ENCODE measurements at regions not wholly inside any gene's neighbourhood (a gene's known extent, or its start where the extent isn't known, plus 50 kb on each side); places are given as distances from the start of the nearest gene placed in this dataset.

DNA sequence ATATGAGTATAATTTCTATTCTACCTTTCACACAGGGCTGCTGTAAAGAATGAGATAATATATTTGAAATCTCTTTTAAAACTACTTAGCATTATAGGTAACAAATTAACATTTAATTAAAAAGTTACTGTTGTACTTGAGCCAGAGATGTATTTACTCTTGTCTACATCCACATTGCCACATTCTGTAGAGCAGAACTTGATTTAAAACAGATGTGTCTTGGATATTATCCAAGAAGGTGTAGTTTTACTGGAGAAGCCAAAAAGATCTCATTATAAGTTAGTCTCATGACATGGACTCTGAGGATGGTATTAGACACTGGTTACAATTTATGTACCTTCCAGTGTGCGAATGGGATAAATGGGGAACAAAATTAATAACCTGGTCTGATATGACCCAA is 293.1 kb upstream of the CCNH start:
- Mint-ChIP-seq H3K27me3 (no peaks in the 10 kb centered on the region), H3K36me3 (no peaks in the 10 kb centered on the region), H3K27ac (no peak overlapping the region), H3K4me3 (no peak overlapping the region), H3K9me3 (peaks cover 0 to 23% (median 5%) of the 10 kb centered on the region in 7 donors), H3K4me1 (no peaks in the 10 kb centered on the region)
- no peak for DNase-seq
- ATAC-seq (ENCODE audit: low read depth in 2 of 2), result no peak

- H3K27me3 Mint-ChIP-seq, result no peaks in the 10 kb centered on the region
- ATAC-seq (ENCODE audit: low read depth in 2 of 2), result no peak
Measured at GRCh38 chr5:87686975-87687374, 274.2 kb upstream of the CCNH start.

GRCh38 chr5:87686018-87686417 is 273.3 kb upstream of the CCNH start:
- peaks cover 0 to 24% (median 9%) of the 10 kb centered on the region in 7 donors for H3K9me3 Mint-ChIP-seq
- DNase-seq (no peak), ATAC-seq (ENCODE audit: low read depth in 2 of 2) (no peak)
- H3K4me1 Mint-ChIP-seq, result peaks cover 0 to 5% (median 3%) of the 10 kb centered on the region in 3 donors
- no peaks in the 10 kb centered on the region for H3K27me3 Mint-ChIP-seq
- no peak overlapping the region for H3K4me3 Mint-ChIP-seq
- H3K36me3 Mint-ChIP-seq, result no peaks in the 10 kb centered on the region
- H3K27ac Mint-ChIP-seq, result no peak overlapping the region

More at GRCh38 chr5:87686975-87687374, 274.2 kb upstream of the CCNH start:
- no peak overlapping the region for H3K4me3 Mint-ChIP-seq
- peaks cover 0 to 5% (median 3%) of the 10 kb centered on the region in 3 donors for H3K4me1 Mint-ChIP-seq
- no peak for DNase-seq
- peaks cover 0 to 28% (median 9%) of the 10 kb centered on the region in 7 donors for H3K9me3 Mint-ChIP-seq
- H3K27ac Mint-ChIP-seq, result no peak overlapping the region
- H3K36me3 Mint-ChIP-seq, result no peaks in the 10 kb centered on the region

DNA sequence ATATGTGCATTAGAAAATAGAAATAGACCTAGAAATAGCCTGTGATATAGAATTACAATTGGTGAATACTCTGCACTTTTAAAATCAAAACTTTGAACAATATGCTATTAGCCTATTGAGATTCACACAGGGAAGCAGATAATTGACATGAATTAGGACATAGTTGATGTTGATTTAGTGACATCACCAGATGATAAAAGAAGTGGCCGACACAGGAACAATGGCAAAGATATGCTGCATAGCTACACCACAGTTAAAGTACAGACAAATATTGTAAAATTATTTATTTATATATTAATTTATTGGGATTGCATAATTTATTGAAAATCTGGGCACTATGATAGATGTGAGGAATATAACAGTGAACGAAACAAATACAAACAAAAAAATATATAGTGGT is 261.5 kb upstream of the CCNH start:
- no peak overlapping the region for H3K4me3 Mint-ChIP-seq
- H3K9me3 Mint-ChIP-seq, result no peaks in the 10 kb centered on the region
- no peak for ATAC-seq (ENCODE audit: low read depth in 2 of 2)
- no peak overlapping the region for H3K27ac Mint-ChIP-seq
- H3K36me3 Mint-ChIP-seq, result no peaks in the 10 kb centered on the region
- H3K4me1 Mint-ChIP-seq, result no peaks in the 10 kb centered on the region
- no peak for DNase-seq
- H3K27me3 Mint-ChIP-seq, result no peaks in the 10 kb centered on the region

DNA sequence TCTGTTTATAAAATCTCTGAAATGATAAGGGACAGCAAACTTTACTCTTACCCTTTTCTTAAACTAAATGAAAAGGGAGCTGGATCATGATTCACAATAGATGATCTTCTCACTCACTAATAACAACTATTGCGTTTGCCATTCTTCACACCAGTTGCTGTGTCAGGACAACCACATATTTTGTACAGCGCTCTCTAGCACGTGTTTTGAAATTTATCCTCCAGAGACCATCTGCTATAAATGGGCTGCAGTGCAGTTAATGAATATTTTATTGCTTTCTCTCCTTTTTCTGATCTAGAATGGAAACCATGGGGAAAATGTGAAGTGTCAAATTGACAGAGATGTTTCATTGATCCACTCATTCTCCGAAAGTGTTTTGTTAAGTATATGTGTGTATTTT is 258.4 kb upstream of the CCNH start:
- DNase-seq, result no peak

GRCh38 chr5:87665166-87665565 is 252.4 kb upstream of the CCNH start:
- H3K4me3 Mint-ChIP-seq, result no peak overlapping the region
- DNase-seq (no peak), ATAC-seq (ENCODE audit: low read depth in 2 of 2) (no peak)
- peaks cover 0 to 2% (median 0%) of the 10 kb centered on the region in 7 donors for H3K9me3 Mint-ChIP-seq
- H3K27me3 Mint-ChIP-seq, result no peaks in the 10 kb centered on the region
- H3K4me1 Mint-ChIP-seq, result no peaks in the 10 kb centered on the region
- H3K36me3 Mint-ChIP-seq, result no peaks in the 10 kb centered on the region
- H3K27ac Mint-ChIP-seq, result no peak overlapping the region

More for the DNA sequence above, 258.4 kb upstream of the CCNH start:
- H3K4me1 Mint-ChIP-seq, result no peaks in the 10 kb centered on the region
- H3K36me3 Mint-ChIP-seq, result no peaks in the 10 kb centered on the region
- no peaks in the 10 kb centered on the region for H3K9me3 Mint-ChIP-seq
- ATAC-seq (ENCODE audit: low read depth in 2 of 2), result no peak
- H3K27me3 Mint-ChIP-seq, result no peaks in the 10 kb centered on the region
- no peak overlapping the region for H3K27ac Mint-ChIP-seq
- H3K4me3 Mint-ChIP-seq, result no peak overlapping the region

DNA sequence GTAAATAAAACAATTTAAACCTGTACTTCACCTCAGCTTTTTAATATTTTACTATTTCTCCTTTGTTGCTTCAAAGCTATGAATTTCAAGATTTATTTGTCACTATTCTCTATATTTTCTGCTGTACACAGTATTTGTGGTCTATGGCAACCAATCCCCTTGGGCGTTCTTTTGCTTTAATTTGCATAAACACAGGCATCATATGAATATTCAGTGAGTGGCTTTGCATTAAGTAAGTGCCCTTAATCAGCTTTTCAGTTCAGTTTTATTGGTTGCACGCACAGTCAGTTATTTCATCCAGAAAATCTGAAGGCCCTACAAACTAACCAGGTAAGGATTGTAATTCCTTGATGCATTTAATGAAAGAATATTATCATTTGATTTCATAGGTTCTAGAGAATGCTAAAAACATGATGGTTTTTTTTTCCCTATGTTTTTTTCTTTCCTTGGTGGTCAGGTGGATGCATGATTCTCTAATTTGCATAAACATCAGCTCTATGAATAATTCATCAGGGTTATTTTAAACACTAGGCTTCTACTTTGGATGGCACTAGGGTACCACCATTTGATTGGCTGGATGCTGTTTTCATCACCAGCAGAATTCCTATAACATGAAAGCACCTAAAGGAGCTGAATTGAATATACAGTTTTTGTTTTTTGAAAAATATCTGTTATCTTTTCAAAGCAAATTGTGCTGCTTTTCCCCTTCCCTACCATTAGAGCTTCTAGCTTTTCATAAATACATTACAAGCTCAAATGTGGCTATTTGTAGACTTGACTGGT is 249.2 kb upstream of the CCNH start:
- DNase-seq (no peak), ATAC-seq (ENCODE audit: low read depth in 2 of 2) (no peak)
- no peak overlapping the region for H3K4me3 Mint-ChIP-seq
- H3K4me1 Mint-ChIP-seq, result no peaks in the 10 kb centered on the region
- peaks cover 0 to 2% (median 0%) of the 10 kb centered on the region in 7 donors for H3K9me3 Mint-ChIP-seq
- H3K36me3 Mint-ChIP-seq, result no peaks in the 10 kb centered on the region
- no peaks in the 10 kb centered on the region for H3K27me3 Mint-ChIP-seq
- no peak overlapping the region for H3K27ac Mint-ChIP-seq

GRCh38 chr5:87653242-87653641 is 240.5 kb upstream of the CCNH start:
- Mint-ChIP-seq H3K27me3 (no peaks in the 10 kb centered on the region), H3K27ac (peak overlapping the region in 1 of 6 donors; percentile 16), H3K4me3 (no peak overlapping the region), H3K9me3 (peaks cover 0 to 4% (median 0%) of the 10 kb centered on the region in 7 donors), H3K4me1 (no peaks in the 10 kb centered on the region), H3K36me3 (no peaks in the 10 kb centered on the region)
- ATAC-seq (ENCODE audit: low read depth in 2 of 2), result no peak
- no peak for DNase-seq

GRCh38 chr5:87650284-87650683 is 237.6 kb upstream of the CCNH start:
- Mint-ChIP-seq H3K4me1 (no peaks in the 10 kb centered on the region), H3K36me3 (no peaks in the 10 kb centered on the region), H3K9me3 (no peaks in the 10 kb centered on the region), H3K4me3 (no peak overlapping the region), H3K27ac (no peak overlapping the region), H3K27me3 (no peaks in the 10 kb centered on the region)
- DNase-seq (no peak), ATAC-seq (ENCODE audit: low read depth in 2 of 2) (no peak)

GRCh38 chr5:87649455-87649854 is 236.7 kb upstream of the CCNH start:
- Mint-ChIP-seq H3K27me3 (no peaks in the 10 kb centered on the region), H3K4me3 (no peak overlapping the region), H3K36me3 (no peaks in the 10 kb centered on the region), H3K27ac (no peak overlapping the region), H3K4me1 (no peaks in the 10 kb centered on the region), H3K9me3 (no peaks in the 10 kb centered on the region)
- DNase-seq (no peak), ATAC-seq (ENCODE audit: low read depth in 2 of 2) (no peak)

GRCh38 chr5:87645224-87645623 is 232.5 kb upstream of the CCNH start:
- H3K4me3 Mint-ChIP-seq, result no peak overlapping the region
- no peak overlapping the region for H3K27ac Mint-ChIP-seq
- no peaks in the 10 kb centered on the region for H3K36me3 Mint-ChIP-seq
- ATAC-seq (ENCODE audit: low read depth in 2 of 2) (no peak), DNase-seq (no peak)
- peaks cover 0 to 4% (median 0%) of the 10 kb centered on the region in 7 donors for H3K9me3 Mint-ChIP-seq
- no peaks in the 10 kb centered on the region for H3K4me1 Mint-ChIP-seq
- H3K27me3 Mint-ChIP-seq, result no peaks in the 10 kb centered on the region

DNA sequence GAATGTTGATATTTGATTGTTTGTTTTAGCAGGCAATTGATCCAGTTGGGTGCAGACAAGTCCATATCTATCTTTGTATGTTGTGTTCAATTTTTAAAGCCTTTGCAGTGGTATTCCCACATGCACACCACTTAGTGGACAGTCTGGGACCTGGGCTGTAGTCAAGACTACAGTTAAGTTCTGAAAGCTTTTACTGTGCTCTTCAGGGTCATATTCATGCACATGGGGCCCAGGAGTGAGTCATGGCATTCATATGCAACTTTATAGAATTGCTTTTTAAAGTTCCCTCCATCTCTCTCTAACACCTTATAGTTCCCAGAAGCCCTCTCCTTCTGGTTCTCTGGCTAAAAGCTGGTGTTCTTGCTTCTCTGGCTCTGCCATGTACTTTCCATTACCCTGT is 228.2 kb upstream of the CCNH start:
- H3K4me3 Mint-ChIP-seq, result no peak overlapping the region
- H3K9me3 Mint-ChIP-seq, result peaks cover 0 to 10% (median 0%) of the 10 kb centered on the region in 7 donors
- H3K27me3 Mint-ChIP-seq, result no peaks in the 10 kb centered on the region
- ATAC-seq (ENCODE audit: low read depth in 2 of 2) (no peak), DNase-seq (no peak)
- H3K36me3 Mint-ChIP-seq, result no peaks in the 10 kb centered on the region
- H3K27ac Mint-ChIP-seq, result no peak overlapping the region
- no peaks in the 10 kb centered on the region for H3K4me1 Mint-ChIP-seq

- Mint-ChIP-seq H3K27me3 (peaks cover 0 to 10% (median 3%) of the 10 kb centered on the region in 3 donors), H3K9me3 (peaks cover 0 to 4% (median 0%) of the 10 kb centered on the region in 7 donors), H3K4me3 (peak overlapping the region in 1 of 8 donors; percentile 22), H3K27ac (no peak overlapping the region), H3K4me1 (no peaks in the 10 kb centered on the region), H3K36me3 (no peaks in the 10 kb centered on the region)
- ATAC-seq (ENCODE audit: low read depth in 2 of 2) (no peak), DNase-seq (no peak)
Measured at GRCh38 chr5:87627363-87627762, 214.6 kb upstream of the CCNH start.

- no peak for DNase-seq
- Mint-ChIP-seq H3K36me3 (no peaks in the 10 kb centered on the region), H3K27ac (no peak overlapping the region), H3K4me3 (no peak overlapping the region), H3K9me3 (peaks cover 0 to 11% (median 3%) of the 10 kb centered on the region in 7 donors), H3K4me1 (no peaks in the 10 kb centered on the region), H3K27me3 (peaks cover 0 to 5% (median 0%) of the 10 kb centered on the region in 3 donors)
- ATAC-seq (ENCODE audit: low read depth in 2 of 2), result no peak
Measured at GRCh38 chr5:87608385-87608784, 195.7 kb upstream of the CCNH start.
